HG02610 (cell line): ENCODE measurements at regions not wholly inside any gene's neighbourhood (a gene's known extent, or its start where the extent isn't known, plus 50 kb on each side); places are given as distances from the start of the nearest gene placed in this dataset.

ENCODE experiments used
- ATAC-seq: cut with Tn5 transposase; IDR thresholded peaks from one replicate; pipeline ENCODE4 v1.9.1; 2021; ENCODE audit warnings: mild to moderate bottlenecking, moderate library complexity; ENCODE audit not compliant: unreplicated experiment

GRCh38 chr2:18325118-18325517 is 235.3 kb downstream of the RDH14 start:
- no peak for ATAC-seq

- no peak for ATAC-seq
These were observed 240.5 kb downstream of the RDH14 start for GRCh38 chr2:18319987-18320386.

- no peak for ATAC-seq
These were observed 243.4 kb downstream of the RDH14 start for GRCh38 chr2:18317017-18317416.

DNA sequence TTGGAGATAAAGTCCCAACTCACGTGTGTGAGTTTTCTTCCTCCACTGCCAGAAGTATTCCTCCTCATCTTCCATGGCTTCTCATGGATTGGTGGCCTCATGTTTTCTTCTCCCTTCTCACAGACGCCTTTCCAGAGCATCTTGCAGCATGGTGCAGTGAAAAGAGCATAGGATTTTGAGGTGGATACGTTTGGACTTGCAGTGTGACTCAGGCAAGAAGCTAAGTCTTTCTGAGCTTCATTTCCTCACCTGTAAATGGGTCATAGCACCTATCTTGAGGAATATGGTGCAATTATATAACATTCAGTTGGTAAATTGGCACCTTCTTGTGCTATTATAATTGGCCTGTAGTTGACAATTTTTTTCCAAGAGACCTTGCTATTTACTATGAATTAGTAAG is 247.6 kb downstream of the RDH14 start:
- ATAC-seq = no peak

- ATAC-seq = no peak
These were observed 248.8 kb downstream of the RDH14 start for GRCh38 chr2:18311420-18312195.

- ATAC-seq = no peak
These were observed 250.8 kb downstream of the RDH14 start for GRCh38 chr2:18309627-18310026.

DNA sequence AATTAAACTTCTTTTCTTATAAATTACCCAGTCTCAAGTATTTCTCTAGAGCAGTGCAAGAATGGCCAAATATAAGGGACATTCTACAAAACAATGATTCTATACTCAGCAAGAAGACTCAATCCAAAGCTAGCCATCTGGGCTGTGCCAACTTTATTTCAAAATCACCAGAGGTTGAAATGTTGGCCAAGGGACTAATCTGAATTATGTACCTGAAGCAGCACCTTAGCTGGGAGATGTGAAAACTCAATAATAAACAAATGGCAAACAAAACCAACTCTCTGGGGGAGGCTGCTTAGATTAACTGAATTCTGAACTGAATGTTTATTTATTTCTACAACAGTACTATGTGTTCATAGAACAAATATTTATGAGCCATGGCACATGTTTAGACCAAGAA is 251.3 kb downstream of the RDH14 start:
- no peak for ATAC-seq

- no peak for ATAC-seq
These were observed 255.6 kb downstream of the RDH14 start for GRCh38 chr2:18304849-18305248.

GRCh38 chr2:18301421-18302139 is 258.9 kb downstream of the RDH14 start:
- no peak for ATAC-seq

DNA sequence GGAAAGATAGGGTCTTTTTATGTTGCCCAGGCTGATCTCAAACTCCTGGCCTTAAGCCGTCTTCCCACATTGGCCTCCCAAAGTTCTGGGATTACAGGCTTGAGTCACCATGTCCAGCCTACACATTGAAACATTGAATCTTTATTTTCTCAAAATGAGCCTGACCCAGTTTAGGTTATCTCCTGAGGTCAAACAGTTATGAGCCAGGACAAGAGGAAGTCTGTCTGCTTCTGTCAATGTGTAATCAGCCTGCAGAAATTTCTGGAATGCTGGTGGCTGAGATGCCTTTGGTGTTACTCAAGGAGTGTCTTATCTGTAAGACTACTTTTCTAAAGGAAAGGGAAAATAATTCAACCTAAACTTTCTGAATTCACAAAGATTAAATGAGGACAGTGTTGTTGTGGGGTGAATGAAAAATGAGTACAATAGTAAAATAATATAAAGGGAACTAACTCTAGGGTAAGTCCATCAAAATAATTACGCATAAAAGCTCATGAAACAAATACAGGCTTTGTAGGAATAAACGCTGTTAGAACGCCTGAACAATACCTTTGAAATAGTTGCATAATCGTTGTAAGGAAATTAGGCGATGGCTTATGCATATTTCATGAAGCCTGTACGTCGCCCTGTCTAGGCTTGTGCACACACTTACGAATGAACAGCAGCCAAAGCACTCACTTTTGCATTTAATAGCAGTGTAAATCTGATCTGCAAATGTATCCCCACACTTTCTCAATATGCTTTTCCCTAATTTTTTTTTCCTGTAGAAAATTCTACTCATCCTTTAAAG is 260.8 kb downstream of the RDH14 start:
- no peak for ATAC-seq

- no peak for ATAC-seq
These were observed 262.9 kb downstream of the RDH14 start for GRCh38 chr2:18297534-18298058.

DNA sequence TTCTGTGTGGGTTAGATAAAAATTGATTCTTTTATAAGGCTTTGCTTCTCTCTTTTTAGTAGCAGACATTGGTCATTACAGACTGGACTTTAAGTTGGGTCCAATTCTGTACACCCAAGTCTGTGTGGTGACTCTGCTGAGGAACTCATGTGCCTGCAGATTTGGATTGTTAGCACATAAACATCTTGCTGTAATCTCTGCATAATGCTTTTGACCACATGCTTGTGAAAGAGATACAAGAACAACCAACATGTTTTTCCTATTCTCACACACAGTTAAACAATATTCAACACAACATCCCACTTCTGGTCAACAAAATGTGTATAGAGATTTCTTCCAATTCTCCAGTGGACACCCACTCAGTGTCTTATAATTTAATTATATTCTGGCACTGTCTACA is 270.1 kb downstream of the RDH14 start:
- ATAC-seq = no peak

- ATAC-seq = no peak
These were observed 273.6 kb downstream of the RDH14 start for GRCh38 chr2:18286897-18287296.

DNA sequence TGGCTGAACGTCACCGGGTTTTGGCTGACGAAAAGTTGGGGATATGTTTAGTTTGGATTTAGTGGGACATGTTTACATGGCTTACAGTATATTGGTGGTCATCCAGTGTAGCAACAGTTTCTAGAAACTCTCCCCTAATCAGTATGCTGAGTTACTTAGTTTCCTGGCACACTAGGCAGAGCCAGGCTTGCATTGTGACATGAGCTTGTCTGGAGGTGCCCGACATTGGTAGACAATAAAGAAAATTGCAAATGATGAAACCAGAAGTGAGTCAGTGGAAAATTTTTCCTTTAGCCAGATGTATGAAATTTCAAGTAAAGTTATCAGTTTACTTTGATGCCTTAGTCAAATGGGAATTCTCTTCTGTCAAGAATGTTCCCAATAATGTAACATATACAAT is 276.1 kb downstream of the RDH14 start:
- ATAC-seq = no peak

- ATAC-seq = no peak
These were observed 278.4 kb downstream of the RDH14 start for GRCh38 chr2:18282026-18282425.

GRCh38 chr2:18276583-18277075 is 283.8 kb downstream of the RDH14 start:
- ATAC-seq = no peak

GRCh38 chr2:18273205-18273604 is 287.2 kb downstream of the RDH14 start:
- ATAC-seq = no peak

- ATAC-seq = no peak
These were observed 288.3 kb downstream of the RDH14 start for GRCh38 chr2:18272148-18272494.

DNA sequence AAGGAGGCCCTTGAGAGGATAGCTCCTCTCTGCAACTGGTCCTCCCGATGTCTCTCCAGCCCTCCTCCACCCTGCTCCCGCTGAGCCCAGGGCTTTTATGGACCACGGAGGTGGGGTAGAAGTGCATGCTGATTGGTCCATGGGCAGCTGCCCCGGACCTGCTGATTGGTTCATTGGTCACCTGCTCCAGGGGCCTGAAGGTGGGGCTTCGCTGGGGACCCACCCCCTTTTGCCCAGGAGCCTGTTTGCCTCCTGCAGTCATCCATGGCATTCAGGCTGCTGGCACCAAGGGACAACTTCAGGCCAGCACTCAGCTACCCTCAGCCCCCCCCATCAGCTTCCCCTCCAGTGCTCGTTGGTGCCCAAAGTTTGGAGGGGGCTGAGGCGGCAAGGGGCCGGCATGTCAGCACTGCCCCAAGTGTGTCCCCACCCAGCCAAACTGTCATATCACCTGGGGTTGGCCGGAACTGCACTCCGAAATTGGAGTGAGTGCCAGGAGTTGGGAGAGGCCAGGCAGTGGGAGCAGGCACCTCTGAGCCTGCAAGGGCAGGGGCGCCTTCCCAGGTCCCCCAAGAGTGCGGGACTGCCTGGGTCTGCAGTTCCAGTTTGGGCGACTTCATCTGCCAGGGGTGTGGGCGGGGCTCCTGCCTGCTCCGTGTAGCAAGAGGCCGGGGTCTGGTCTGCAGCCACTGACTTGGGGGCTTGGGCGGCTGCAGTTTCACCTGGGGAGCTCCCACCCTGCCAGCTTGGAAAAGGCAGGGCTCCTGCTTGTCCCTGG is 288.9 kb downstream of the RDH14 start:
- no peak for ATAC-seq

DNA sequence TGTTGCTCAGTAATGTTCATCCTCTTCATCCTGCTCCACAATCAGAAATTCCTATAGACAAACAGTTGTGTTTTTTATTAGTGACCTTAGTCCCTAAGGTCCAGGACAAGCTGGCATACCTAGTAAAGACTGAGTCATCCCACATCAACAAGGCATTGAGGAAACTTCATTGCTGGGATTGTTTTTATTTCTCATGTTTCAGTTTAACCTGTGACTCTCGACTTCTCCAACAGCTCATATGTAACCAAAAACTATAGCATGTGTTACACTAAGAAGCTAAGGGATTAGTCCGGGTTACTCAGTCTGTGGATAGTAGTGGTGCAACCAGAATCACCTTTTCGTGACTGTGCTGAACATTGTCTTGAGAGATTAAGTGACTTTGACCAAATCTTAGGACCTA is 292.1 kb downstream of the RDH14 start:
- ATAC-seq = no peak

DNA sequence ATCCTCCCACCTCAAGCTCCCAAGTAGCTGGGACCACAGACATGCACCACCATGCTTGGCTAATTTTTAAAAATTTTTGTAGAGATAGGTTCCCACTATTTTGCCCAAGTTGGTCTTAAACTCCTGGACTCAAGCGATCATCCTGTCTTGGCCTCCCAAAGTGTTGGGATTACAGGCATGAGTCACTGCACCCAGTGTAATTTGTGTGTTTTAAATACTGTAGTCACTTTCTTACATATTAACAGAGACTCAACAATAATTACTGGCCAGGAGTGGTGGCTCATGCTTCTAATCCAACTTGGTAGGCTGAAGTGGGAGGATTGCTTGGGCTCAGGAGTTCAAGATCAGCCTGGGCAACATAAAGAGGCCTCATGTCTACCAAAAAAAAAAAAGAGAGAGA is 293.0 kb downstream of the RDH14 start:
- no peak for ATAC-seq
